ENCODE measurements at regions not wholly inside any gene's neighbourhood (a gene's known extent, or its start where the extent isn't known, plus 50 kb on each side); places are given as distances from the start of the nearest gene placed in this dataset.
"Not testable (repeated sequence)": the region's sequence is repeated elsewhere in the genome, so short reads cannot be mapped to it uniquely, and the experiment has no call there.

DNA sequence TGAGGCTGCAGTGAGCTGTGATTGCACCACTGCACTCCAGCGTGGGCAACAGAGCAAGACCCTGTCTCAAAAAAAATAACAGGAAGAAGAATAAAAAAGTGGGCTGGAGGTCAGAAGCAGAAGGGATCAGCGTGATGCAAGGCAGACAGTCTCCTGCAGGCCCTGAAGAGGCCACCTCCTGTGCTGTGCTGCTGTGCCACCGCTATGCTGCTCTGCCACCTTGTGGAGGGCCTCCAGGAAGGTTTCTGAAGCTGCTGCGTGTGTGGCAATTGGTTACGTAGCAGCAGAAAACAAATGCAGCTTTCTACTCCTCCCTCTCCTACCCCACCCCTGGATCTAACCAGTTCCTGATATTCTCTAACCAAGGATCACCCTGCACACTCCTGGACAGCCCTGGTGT, 815.5 kb downstream of the KCNJ18 start:
- no peak for DNase-seq

DNA sequence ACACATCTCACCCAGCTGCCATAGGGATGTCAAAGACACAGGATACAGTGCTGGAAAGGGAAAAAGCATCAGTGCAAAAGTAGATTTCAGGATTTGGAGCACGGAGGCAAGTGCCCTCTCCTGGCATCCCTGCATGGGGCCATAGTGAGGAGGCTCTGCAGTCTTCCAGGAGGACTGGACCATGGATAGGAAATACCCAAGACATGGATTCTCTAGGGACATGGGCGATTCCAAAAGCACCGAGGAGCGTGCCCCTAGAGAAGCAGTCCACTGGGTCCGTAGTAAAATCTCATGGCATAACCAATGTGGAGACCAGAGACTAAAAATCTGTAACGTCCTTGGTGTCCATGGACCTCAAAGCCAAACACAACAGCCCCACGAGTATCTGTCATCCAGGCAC, 818.2 kb downstream of the KCNJ18 start:
- DNase-seq = no peak

GRCh38 chr17:22511431-22511830, 819.1 kb downstream of the KCNJ18 start:
- DNase-seq = no peak

- DNase-seq = no peak
Observed at GRCh38 chr17:22512057-22512456, 819.7 kb downstream of the KCNJ18 start.

DNA sequence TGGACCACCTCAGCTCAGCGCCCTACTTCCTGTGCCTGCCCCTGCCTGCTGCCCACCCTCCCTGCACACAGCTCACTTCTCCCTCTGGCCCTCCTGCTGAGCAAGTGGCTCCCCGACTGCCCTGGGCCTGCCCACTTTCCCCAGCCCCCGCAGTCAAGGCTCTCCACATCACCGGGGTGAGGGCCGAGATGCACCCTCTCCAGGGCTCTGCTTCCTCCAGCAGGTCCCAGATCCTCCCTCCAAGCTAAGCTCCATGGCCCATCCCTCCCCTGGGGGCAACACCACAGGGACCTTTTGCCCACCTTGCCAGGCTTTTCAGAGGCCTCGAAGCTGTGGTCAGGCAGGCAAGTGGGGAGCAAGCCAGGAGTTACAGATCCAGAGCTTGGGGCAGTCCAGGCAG, 820.2 kb downstream of the KCNJ18 start:
- no peak for DNase-seq

DNA sequence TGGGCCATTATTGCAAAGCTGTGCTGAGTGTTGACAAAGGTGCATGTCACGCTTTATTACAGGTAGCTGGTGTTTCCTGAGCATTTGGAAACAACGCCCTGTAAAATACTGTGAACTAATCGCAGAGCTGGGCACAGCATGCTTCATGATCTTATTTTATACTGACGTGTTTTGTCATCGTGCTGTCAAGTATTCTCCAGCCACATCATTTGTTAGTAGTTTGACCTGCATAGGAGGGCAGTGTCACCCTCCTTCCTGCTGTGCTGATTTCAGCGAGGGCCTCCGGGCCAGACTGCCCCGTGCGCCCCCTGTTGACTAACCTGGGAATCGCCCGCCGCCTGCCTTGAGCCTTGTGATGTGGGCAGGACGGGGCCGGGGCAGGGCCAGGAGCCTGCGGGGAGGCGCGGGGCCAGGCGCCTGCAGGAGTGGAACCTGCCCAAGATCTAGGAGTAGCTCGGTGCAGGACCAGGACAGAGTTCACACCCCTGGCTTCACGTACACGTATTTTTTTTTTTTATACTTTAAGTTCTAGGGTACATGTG, 820.7 kb downstream of the KCNJ18 start:
- no peak for DNase-seq

- no peak for DNase-seq
Observed at GRCh38 chr17:22514315-22514714, 822.0 kb downstream of the KCNJ18 start.

DNA sequence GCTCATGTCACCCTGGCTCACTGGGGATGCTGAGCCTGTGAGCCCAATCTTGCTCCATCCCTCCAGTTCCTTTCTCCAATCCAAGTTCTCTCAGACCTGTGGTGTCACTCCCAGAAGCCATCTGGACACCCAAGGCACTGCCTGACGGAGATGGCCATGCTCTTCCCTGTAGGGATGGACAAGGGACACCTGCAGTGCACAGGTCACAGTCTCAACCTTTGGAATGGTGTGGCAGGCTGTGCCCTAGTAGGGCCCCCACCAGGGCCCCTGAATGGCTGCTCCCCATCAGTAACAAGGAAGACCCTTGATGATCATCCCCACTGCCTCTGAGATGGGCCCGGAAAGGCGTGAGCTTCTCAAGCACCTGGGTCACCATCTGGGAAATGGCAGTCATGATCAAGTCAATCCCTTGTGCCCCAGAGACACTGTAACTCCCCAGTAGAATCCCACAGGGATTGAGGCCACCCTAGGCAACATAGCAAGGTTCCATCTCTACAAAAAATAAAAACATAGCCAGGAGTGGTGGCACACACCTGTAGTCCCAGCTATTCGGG, 822.5 kb downstream of the KCNJ18 start:
- DNase-seq = no peak

DNA sequence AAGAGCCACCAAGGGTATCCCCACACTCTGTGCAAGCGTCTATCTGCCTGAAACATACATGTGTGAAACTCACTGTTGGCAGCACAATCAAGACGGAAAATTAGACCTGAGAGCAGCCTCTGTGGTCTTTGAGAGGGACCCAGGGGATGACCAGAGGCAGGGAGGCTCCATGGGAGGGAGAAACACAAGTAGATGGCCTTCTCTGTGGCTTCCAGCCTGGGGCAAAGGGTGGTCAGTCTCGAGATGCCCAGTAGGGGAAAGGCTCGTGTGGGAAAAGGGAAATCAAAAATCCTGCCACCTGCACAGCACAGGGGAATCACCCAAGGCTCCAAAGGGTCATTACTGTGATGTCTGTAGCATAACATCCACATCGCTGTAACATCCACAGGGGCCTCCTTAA, 823.3 kb downstream of the KCNJ18 start:
- DNase-seq = no peak

DNA sequence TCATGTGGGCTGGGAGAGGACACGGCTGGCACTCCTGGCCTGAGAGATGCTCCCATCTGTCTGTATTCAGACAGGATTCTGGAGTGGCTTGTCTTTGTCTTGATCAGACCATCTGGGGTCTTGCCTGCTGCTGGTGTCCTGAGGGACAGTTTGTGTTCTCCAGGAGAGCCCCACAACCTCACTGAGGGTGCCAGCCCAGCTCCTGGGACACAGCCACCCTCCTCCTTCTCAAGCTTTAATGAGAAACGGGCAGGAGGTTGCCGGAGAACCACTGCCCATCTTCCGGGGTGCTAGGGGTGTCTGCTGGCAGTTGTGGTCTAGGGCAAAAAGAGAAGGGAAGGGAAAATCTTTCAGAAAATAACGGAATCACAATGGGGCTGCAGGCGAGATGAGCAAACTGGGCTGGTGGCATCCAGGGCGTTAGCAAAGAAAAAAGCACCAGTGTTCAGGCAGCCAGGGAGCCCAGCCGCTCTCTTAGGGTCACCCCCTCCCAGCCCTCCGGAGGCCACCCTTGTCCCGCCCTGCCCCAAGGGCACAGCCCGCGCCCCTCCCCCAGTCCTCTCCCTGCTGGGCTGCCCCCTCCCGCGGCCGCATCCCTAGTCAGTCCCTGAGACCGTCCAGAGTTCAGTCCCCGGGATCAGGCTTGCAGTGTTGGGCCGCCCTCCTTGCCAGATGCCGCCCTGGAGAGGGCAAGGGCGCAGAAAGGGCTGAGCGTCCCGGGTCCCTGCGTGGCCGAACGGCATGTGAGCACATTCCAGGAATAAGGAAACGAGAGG, 824.7 kb downstream of the KCNJ18 start:
- DNase-seq = no peak

DNA sequence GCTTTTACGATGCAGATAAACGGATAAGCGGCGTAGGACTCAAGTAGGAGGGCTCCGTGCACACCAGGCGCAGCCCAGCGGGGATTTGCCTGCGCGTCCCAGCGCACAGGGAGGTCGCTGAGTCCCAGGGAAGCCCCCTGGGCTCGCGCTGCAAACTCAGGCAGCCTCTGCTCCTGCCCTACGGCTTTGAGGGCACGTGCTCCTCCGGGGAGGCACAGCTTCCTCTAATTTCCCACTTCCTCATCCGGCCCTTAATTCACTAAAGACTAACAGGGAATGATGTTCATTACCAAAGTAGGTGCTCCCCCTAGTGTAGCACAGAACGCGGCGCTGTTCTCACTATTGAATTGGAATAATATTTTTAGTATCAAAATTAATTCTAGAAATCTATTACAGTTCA, 825.4 kb downstream of the KCNJ18 start:
- no peak for DNase-seq

- DNase-seq = no peak
Observed at GRCh38 chr17:22518185-22518584, 825.9 kb downstream of the KCNJ18 start.

DNA sequence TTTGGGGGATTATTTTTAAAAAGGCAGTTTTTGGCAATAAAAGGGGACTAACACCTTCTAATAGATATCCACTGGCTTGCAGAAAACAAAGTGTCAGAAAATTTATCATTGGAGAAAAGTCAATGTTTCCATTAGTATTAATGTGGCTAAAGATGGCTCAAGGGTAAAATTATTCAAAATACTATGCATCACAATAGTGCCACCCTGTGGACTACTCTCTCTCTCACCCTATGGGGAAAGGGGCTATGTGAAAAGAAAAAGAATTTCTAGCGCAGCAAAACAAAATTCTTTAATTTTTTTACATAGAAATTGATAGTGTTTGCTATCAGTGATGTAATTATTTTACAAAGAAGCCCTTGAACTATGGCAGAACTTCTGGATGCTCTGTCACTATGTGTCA, 856.5 kb downstream of the KCNJ18 start:
- not testable (repeated sequence) for DNase-seq

DNA sequence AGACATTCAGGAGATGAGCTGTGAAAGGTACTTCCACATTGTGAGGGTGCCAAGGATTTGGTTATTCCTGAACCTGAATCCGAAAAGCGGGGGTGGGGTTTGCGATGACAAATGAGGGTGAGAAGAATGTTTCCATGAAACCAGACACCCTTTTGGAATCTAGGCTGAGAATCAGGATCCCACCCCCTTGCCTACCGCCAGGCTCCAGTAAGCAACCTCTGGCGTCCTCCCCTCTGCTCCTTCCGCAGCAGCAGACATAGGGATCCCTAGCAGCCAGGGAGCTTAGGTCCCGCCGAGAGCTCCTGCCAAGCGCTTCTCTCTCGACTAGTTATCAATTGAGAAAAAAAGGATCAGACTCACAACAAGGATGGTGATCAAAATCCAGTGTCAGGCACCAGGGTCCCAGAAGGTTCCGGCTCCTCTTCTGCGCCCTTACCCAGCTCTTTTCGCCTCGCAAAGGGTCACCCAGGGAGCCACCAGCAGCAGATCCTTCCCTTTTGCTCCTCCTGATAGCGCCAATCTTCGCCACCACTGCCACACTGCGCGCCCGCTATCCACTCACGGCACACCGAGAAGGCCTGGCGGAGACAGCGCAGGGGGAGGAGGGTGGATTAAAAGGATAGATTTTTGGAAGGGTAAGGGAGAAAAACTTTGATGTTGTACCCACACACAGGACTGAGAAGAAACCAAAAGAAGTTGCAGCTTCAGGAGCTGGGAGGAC, 859.5 kb downstream of the KCNJ18 start:
- DNase-seq = not testable (repeated sequence)

DNA sequence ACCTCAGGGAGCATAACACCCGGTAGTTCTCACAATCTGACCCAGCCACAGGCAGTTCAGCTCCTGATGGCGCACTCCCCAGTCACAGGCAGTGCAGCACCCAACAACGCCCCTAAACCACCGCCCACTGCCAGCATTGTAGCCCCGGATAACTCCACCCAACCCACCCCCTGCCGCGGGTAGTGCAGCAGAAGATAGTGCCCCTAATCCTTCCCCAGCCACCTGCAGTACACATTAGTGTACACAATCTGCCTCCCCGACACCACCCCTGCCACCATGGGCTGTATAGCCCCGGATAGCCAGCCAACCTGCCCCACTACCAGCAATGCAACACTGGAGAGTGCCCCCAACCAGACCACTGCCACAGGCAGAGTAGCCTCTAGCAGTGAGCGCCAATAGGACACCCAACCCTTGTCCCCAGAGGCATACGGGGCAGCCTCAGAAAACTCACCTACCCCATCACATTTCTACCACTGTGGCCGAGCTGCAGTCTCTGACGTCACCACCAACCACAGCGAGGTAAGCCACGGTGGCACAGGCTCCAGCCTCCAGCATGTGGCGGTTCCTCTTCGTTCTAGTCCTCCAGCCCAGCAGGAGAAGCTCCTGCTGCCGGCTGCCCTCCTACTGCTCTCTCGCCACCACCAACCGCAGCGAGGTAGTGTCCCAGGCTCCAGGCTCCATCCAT, 877.3 kb downstream of the KCNJ18 start:
- no peak for DNase-seq

- no peak for DNase-seq
Observed at GRCh38 chr17:22570144-22570845, 878.0 kb downstream of the KCNJ18 start.

DNA sequence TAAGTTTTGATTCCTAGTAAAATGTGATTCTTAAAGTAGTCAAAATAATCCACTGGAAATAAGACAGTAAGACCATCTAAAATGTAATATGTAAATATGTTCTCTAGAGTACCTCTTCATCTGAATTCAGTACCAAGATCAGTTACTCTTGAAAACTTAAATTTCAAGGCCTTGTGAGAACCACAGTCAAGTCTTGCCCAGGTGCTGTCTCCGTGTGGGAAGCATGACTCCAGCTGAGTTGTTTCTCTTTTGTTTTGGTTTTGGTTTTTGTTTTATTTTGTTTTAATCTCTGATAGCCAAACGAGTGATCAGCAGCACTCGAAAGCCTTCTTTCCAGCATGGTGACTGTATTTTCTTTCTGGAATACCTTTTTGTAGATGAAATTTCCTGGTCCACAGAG, 907.0 kb downstream of the KCNJ18 start:
- DNase-seq = no peak

GRCh38 chr17:22600644-22601298, 908.4 kb downstream of the KCNJ18 start:
- DNase-seq = no peak
